ENCODE measurements at regions not wholly inside any gene's neighbourhood (a gene's known extent, or its start where the extent isn't known, plus 50 kb on each side); places are given as distances from the start of the nearest gene placed in this dataset.

DNA sequence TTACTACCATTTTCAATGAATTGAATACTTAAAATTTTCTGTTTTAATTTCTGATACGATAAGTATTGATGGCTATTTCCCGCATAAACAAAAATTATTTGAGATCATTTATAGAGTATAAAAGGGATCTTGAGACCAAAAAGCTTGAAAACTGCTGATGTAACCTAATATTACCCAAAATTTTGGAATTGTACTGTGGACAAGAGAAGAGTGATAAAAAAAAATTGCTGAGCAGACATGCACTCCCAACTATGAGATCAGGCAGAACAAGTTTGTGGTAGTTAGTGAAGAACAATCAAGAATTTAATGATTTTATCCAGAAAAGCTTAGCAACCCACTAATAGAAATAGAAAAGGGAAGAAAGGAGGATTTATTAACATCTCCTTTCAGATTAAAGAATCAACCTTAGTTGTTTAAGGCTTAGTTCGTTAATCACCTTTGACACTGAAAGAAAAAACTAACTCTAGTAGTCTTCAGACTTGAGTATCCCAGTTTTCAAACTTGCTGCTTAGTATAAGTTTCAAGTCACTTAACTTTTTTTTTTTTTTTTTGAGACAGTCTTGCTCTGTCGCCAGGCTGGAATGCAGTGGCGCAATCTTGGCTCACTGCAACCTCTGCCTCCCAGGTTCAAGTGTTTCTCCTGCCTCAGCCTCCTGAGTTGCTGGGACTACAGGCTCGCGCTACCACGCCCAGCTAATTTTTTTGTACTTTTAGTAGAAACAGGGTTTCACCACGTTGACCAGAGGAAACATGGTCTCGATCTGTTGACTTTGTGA is 50.6 kb upstream of the ZC3HAV1 start:
- TF ChIP-seq FOXM1 (IDR thresholded peaks at IDR 0.05; ENCODE audit: borderline replicate concordance, low read depth) (no peak), EGR1 (IDR thresholded peaks at IDR 0.05) (no peak), NFIC (IDR thresholded peaks at IDR 0.05) (0 out of 2 replicates have a peak, but pooled peaks have one; percentile 18), TEAD4 (IDR thresholded peaks at IDR 0.05) (peak; percentile 87), RAD21 (IDR thresholded peaks at IDR 0.05; ENCODE audit: low read depth) (no peak), TCF12 (IDR thresholded peaks at IDR 0.05; ENCODE audit: low read depth) (no peak), CEBPB (IDR thresholded peaks at IDR 0.05) (peak; percentile 97)
- TF ChIP-seq, protein P1, sequence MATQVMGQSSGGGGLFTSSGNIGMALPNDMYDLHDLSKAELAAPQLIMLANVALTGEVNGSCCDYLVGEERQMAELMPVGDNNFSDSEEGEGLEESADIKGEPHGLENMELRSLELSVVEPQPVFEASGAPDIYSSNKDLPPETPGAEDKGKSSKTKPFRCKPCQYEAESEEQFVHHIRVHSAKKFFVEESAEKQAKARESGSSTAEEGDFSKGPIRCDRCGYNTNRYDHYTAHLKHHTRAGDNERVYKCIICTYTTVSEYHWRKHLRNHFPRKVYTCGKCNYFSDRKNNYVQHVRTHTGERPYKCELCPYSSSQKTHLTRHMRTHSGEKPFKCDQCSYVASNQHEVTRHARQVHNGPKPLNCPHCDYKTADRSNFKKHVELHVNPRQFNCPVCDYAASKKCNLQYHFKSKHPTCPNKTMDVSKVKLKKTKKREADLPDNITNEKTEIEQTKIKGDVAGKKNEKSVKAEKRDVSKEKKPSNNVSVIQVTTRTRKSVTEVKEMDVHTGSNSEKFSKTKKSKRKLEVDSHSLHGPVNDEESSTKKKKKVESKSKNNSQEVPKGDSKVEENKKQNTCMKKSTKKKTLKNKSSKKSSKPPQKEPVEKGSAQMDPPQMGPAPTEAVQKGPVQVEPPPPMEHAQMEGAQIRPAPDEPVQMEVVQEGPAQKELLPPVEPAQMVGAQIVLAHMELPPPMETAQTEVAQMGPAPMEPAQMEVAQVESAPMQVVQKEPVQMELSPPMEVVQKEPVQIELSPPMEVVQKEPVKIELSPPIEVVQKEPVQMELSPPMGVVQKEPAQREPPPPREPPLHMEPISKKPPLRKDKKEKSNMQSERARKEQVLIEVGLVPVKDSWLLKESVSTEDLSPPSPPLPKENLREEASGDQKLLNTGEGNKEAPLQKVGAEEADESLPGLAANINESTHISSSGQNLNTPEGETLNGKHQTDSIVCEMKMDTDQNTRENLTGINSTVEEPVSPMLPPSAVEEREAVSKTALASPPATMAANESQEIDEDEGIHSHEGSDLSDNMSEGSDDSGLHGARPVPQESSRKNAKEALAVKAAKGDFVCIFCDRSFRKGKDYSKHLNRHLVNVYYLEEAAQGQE (IDR thresholded peaks at IDR 0.05; ENCODE audit: low read depth): no peak

DNA sequence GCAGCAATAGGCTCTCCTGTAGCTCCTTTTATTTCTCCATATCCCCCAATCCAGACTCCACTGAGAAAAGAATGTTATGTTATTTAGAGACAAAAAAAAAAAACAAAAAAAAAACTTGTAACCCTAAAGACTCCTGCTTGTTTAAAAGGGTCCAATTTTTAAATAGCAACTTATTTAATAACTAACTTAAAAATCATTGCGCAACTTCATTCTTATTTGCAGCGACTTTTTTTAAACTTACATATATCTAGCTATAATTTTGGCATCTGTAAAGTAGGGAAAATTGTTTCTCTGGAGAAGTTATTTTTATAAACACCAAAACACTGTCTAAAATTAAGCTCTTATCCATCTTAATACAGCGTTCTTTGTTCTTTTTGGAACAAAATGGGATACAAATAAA is 59.0 kb upstream of the ZC3HAV1 start:
- TF ChIP-seq CEBPB (IDR thresholded peaks at IDR 0.05) (peak; percentile 59; the same call in 1 of the 2 replicates), RAD21 (IDR thresholded peaks at IDR 0.05; ENCODE audit: low read depth) (no peak)

DNA sequence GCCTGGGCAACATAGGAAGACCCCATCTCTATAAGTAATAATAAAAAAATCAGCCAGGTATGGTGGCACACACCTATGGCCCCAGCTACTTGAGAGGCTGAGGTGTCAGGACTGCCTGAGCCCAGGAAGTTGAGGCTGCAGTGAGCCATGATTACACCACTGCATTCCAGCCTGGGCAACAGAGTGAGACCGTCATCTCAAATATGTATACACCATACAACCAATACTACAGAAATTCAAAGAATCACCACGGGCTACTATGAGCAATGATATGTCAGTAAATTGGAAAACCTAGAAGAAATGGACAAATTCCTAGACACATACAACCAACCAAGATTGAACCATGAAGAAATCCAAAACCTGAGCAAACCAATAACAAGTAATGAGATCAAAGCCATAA is 60.3 kb upstream of the ZC3HAV1 start:
- no peak for TF ChIP-seq TCF12 (IDR thresholded peaks at IDR 0.05; ENCODE audit: low read depth)
- TF ChIP-seq YY1 (IDR thresholded peaks at IDR 0.05; ENCODE audit: low read depth): no peak
- TF ChIP-seq ZBTB7A (IDR thresholded peaks at IDR 0.05; ENCODE audit: low read depth): no peak
- TF ChIP-seq TEAD4 (IDR thresholded peaks at IDR 0.05): no peak
- TF ChIP-seq NFIC (IDR thresholded peaks at IDR 0.05): no peak
- no peak for TF ChIP-seq TAF1 (IDR thresholded peaks at IDR 0.05; ENCODE audit: low read depth)
- no peak for TF ChIP-seq CREB1 (IDR thresholded peaks at IDR 0.05; ENCODE audit: low read depth)
- TF ChIP-seq, protein P2, sequence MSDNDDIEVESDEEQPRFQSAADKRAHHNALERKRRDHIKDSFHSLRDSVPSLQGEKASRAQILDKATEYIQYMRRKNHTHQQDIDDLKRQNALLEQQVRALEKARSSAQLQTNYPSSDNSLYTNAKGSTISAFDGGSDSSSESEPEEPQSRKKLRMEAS (IDR thresholded peaks at IDR 0.05): no peak
- TF ChIP-seq, protein P3, sequence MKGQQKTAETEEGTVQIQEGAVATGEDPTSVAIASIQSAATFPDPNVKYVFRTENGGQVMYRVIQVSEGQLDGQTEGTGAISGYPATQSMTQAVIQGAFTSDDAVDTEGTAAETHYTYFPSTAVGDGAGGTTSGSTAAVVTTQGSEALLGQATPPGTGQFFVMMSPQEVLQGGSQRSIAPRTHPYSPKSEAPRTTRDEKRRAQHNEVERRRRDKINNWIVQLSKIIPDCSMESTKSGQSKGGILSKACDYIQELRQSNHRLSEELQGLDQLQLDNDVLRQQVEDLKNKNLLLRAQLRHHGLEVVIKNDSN (IDR thresholded peaks at IDR 0.05): no peak
- no peak for TF ChIP-seq RAD21 (IDR thresholded peaks at IDR 0.05; ENCODE audit: low read depth)
- TF ChIP-seq CEBPB (IDR thresholded peaks at IDR 0.05): no peak
- TF ChIP-seq EP300 (IDR thresholded peaks at IDR 0.05; ENCODE audit: borderline replicate concordance): no peak
- TF ChIP-seq EGR1 (IDR thresholded peaks at IDR 0.05): no peak
- TF ChIP-seq FOXM1 (IDR thresholded peaks at IDR 0.05; ENCODE audit: borderline replicate concordance, low read depth): no peak
- TF ChIP-seq, protein P1 (IDR thresholded peaks at IDR 0.05; ENCODE audit: low read depth): no peak

DNA sequence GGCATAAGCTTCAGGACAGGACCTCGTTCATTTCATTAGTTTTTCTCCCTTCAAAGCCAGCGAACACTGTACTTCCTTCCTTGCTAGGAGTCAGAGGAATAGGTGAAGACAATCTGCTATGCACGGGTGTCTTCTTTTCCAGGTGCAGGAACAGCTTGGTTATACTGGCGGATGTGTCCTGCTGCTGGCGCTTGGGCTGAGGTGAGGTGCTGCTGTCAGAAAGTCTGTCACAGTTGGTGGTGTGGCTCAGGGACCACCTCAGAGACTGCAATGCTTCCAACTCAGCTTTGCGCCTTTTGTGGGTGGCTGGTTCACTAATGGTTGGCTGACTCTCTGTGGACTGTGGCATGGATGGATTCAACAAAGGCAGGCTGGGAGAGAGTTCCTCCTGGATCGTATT is 58.3 kb upstream of the UBN2 start:
- TF ChIP-seq YY1 (IDR thresholded peaks at IDR 0.05; ENCODE audit: low read depth): no peak
- no peak for TF ChIP-seq NFIC (IDR thresholded peaks at IDR 0.05)

DNA sequence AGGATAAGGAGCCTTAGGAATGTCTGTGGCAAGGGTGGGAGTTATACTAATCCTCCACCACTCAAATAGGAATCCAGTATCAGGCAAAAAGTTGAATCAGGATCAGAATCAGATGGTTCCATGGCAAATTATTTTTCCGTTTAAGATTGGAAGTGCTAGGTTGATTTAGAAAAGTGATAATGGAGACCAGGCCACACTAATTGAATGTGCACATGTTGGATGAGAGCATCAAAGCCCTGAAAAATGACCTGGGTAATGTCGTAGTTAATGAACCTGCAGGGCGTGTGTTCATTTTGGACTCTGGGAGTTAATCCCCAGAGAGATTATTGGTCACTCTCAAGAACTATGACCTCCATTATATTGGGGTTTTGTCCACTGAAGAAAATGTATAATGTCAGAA is 53.3 kb upstream of the UBN2 start:
- no peak for TF ChIP-seq TEAD4 (IDR thresholded peaks at IDR 0.05)

DNA sequence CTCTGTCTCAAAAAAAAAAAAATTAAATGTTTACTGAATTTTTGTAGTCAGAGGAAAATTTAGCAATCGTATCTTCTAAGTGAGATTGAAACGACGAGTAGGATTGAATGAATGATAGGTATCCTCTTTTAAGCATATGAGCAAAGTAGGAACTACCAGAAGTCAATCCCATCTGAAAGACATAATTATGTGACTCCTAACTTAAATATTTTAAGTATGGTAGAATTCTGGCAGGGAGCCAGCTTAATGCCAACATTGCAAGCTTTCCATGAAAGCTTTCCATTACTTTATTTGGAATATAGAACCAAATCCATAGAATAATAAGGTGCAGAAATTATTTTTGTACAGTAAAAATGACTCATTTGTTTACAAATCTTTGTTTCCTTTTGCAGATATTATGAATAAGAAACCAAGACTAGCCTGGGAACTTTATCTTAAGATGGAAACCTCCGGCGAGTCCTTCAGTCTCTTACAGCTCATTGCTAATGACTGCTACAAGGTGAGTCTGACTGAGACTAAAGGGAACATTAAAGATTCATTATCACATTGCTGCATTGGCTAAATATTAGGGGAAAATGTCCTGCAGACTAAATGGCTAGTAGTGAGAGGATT is 50.2 kb upstream of the UBN2 start:
- peak; percentile 51 for TF ChIP-seq NFIC (IDR thresholded peaks at IDR 0.05)
- no peak for TF ChIP-seq EP300 (IDR thresholded peaks at IDR 0.05; ENCODE audit: borderline replicate concordance)
